ENCODE measurements at regions not wholly inside any gene's neighbourhood (a gene's known extent, or its start where the extent isn't known, plus 50 kb on each side); places are given as distances from the start of the nearest gene placed in this dataset.

DNA sequence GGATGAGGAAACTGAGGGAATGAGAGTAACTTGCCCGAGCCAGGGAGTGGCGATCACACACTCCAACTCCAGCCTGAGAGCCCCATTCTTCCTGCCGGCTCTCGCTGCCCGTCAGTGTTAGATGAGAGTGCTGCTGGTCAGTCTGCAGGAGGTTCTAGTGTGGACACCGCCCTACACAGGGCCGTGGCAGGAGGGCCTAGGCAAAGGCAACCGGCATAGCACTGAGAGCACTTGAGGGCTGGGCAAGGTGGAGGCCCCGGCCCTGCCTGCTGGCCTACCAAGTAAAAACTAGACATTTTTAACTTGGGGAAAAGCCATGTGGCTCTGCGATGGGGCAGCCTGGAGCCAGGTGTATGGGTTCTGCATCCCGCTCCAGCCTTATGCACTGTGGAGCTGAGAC lies 354.8 kb downstream of the SEC14L1 start:
- ATAC-seq (no peak), DNase-seq (no peak)
- Histone ChIP-seq H2AFZ (ENCODE audit: low read length) (no peak overlapping the region), H3K9me2 (replicated peaks; ENCODE audit: low read length) (no peaks in the 10 kb centered on the region), H3K4me1 (ENCODE audit: insufficient read depth, low read length) (no peaks in the 10 kb centered on the region), H3K9me3 (ENCODE audit: low read length) (no peaks in the 10 kb centered on the region), H3F3A (ENCODE audit: low read length, unreplicated experiment) (no peaks in the 10 kb centered on the region), H3K4me2 (ENCODE audit: low read length) (no peak overlapping the region), H3K9ac (ENCODE audit: low read length) (no peak overlapping the region), H3K27ac (ENCODE audit: low read length) (no peak overlapping the region), H4K20me1 (ENCODE audit: low read length) (no peaks in the 10 kb centered on the region; the same call in 1 of the 2 replicates), H3K4me3 (ENCODE audit: low read length) (no peak overlapping the region), H3K79me2 (ENCODE audit: low read length) (no peaks in the 10 kb centered on the region), H3K27me3 (ENCODE audit: low read length) (no peaks in the 10 kb centered on the region), H3K36me3 (ENCODE audit: low read depth, low read length) (peaks cover 60% of the 10 kb centered on the region; the same call in 1 of the 2 replicates)
- ChIA-PET POLR2A (ENCODE audit: unreplicated experiment) (no interaction called here), CTCF (interaction anchor here (1.8 kb wide), 1 partner anchor 66 kb away, joined by 11 read pairs; no protein-coding TSS in a partner anchor)
- TF ChIP-seq EZH2 (IDR thresholded peaks at IDR 0.05; ENCODE audit: low read length, unreplicated experiment), result no peak
- no peak for TF ChIP-seq EZH2phosphoT487 (IDR thresholded peaks at IDR 0.05; ENCODE audit: borderline replicate concordance, low read length)
- TF ChIP-seq, protein P1, sequence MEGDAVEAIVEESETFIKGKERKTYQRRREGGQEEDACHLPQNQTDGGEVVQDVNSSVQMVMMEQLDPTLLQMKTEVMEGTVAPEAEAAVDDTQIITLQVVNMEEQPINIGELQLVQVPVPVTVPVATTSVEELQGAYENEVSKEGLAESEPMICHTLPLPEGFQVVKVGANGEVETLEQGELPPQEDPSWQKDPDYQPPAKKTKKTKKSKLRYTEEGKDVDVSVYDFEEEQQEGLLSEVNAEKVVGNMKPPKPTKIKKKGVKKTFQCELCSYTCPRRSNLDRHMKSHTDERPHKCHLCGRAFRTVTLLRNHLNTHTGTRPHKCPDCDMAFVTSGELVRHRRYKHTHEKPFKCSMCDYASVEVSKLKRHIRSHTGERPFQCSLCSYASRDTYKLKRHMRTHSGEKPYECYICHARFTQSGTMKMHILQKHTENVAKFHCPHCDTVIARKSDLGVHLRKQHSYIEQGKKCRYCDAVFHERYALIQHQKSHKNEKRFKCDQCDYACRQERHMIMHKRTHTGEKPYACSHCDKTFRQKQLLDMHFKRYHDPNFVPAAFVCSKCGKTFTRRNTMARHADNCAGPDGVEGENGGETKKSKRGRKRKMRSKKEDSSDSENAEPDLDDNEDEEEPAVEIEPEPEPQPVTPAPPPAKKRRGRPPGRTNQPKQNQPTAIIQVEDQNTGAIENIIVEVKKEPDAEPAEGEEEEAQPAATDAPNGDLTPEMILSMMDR (conservative IDR thresholded peaks at IDR 0.05; ENCODE audit: low read depth, low read length), result no peak
- BruUV-seq (replicated peaks), result no TSS peak
- intact Hi-C loops (cut with micrococcal nuclease), result loop anchor here (1.0 to 5.0 kb wide), 2 partner anchors 68 to 164 kb away; no protein-coding TSS in a partner anchor

DNA sequence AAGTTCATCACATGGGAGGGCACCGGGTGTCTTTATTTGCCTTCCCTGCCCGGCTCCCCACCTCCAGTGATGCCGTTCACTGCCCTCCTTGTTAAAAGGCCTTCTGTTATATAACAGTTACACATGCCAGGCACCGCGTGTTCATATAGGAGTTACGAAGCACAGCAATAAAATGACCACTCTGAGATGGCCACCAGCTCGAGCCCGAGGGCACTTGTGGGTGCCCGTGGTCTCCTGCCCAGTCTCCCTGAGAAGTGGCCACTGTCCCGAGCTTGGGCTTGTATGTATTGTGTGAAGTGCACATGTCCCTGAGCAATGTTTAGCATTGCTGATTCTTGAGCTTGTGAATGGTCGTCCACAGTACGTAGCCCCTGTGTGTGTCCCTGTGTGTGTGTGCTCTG lies 355.6 kb downstream of the SEC14L1 start:
- ATAC-seq (no peak), DNase-seq (no peak)
- Histone ChIP-seq H4K20me1 (ENCODE audit: low read length) (no peaks in the 10 kb centered on the region), H3K4me1 (ENCODE audit: insufficient read depth, low read length) (no peaks in the 10 kb centered on the region), H3K4me3 (ENCODE audit: low read length) (no peak overlapping the region), H2AFZ (ENCODE audit: low read length) (no peak overlapping the region), H3K9me2 (replicated peaks; ENCODE audit: low read length) (no peaks in the 10 kb centered on the region), H3K27ac (ENCODE audit: low read length) (no peak overlapping the region), H3K4me2 (ENCODE audit: low read length) (no peak overlapping the region), H3K79me2 (ENCODE audit: low read length) (no peaks in the 10 kb centered on the region), H3K36me3 (ENCODE audit: low read depth, low read length) (peaks cover 62% of the 10 kb centered on the region), H3F3A (ENCODE audit: low read length, unreplicated experiment) (no peaks in the 10 kb centered on the region), H3K27me3 (ENCODE audit: low read length) (no peaks in the 10 kb centered on the region), H3K9me3 (ENCODE audit: low read length) (no peaks in the 10 kb centered on the region), H3K9ac (ENCODE audit: low read length) (no peak overlapping the region)
- intact Hi-C loops (cut with micrococcal nuclease), result loop anchor here (5.0 kb wide), 1 partner anchor 69 kb away; no protein-coding TSS in a partner anchor
- no TSS peak for BruUV-seq (replicated peaks)
- TF ChIP-seq, protein P1 (conservative IDR thresholded peaks at IDR 0.05; ENCODE audit: low read depth, low read length), result no peak
- TF ChIP-seq EZH2phosphoT487 (IDR thresholded peaks at IDR 0.05; ENCODE audit: borderline replicate concordance, low read length) (no peak), EZH2 (IDR thresholded peaks at IDR 0.05; ENCODE audit: low read length, unreplicated experiment) (no peak)
- ChIA-PET POLR2A (ENCODE audit: unreplicated experiment) (no interaction called here), CTCF (no interaction called here)

DNA sequence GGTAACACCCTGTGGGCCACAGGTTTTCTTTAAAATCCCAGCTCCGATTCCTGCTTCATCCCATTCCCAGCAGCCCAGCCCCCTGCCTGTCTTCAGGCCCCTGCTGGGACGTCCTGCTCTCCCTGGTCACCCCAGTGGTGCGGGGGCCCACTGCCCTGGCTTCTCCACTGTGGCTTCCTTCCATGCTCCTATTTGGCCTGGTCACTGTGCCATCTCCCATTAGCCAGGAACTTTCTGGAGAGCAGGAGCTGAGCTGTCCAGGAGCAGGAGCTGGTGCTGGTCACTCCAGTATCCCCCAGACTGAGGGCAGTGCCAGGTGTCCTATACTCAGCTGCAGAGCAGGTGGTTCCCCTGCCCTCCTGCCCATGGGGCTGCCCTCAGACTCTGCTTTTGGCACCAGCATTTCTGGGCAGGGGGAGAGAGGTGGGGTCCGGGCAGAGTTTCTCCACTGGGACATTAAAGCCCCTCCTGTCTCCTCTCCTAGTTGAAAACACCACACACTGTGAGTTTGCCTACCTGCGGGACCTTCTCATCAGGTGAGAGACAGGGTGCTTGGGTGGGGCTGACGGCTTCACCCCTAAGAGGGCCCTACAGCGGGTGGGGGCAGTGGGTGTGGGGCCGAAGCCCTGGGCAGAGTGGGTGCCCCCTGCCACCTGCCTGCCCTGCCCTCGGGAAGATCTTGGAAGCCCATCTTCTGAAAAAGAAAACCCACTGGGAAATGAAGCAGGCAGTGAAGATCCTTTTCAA lies 356.2 kb downstream of the SEC14L1 start:
- Histone ChIP-seq H3K27ac (ENCODE audit: low read length) (no peak overlapping the region), H3K79me2 (ENCODE audit: low read length) (no peaks in the 10 kb centered on the region), H3K27me3 (ENCODE audit: low read length) (no peaks in the 10 kb centered on the region), H3K9me2 (replicated peaks; ENCODE audit: low read length) (no peaks in the 10 kb centered on the region), H4K20me1 (ENCODE audit: low read length) (no peaks in the 10 kb centered on the region), H2AFZ (ENCODE audit: low read length) (no peak overlapping the region), H3K9me3 (ENCODE audit: low read length) (no peaks in the 10 kb centered on the region), H3K4me2 (ENCODE audit: low read length) (no peak overlapping the region), H3K36me3 (ENCODE audit: low read depth, low read length) (peaks cover 62% of the 10 kb centered on the region), H3K4me1 (ENCODE audit: insufficient read depth, low read length) (no peaks in the 10 kb centered on the region), H3K9ac (ENCODE audit: low read length) (no peak overlapping the region), H3K4me3 (ENCODE audit: low read length) (no peak overlapping the region), H3F3A (ENCODE audit: low read length, unreplicated experiment) (no peaks in the 10 kb centered on the region)
- ATAC-seq, result no peak
- ChIA-PET POLR2A (ENCODE audit: unreplicated experiment) (no interaction called here), CTCF (no interaction called here)
- TF ChIP-seq EZH2phosphoT487 (IDR thresholded peaks at IDR 0.05; ENCODE audit: borderline replicate concordance, low read length), result no peak
- TF ChIP-seq, protein P1 (conservative IDR thresholded peaks at IDR 0.05; ENCODE audit: low read depth, low read length), result no peak
- TF ChIP-seq EZH2 (IDR thresholded peaks at IDR 0.05; ENCODE audit: low read length, unreplicated experiment), result no peak
- intact Hi-C loops (cut with micrococcal nuclease), result loop anchor here (5.0 kb wide), 1 partner anchor 70 kb away; no protein-coding TSS in a partner anchor
- BruUV-seq (replicated peaks), result no TSS peak
- no peak for DNase-seq

All from PC-3 (cell line).